Ectodermal cell (in vitro differentiated cells): ENCODE measurements at regions not wholly inside any gene's neighbourhood (a gene's known extent, or its start where the extent isn't known, plus 50 kb on each side); places are given as distances from the start of the nearest gene placed in this dataset.
"Not testable (repeated sequence)": the region's sequence is repeated elsewhere in the genome, so short reads cannot be mapped to it uniquely, and the experiment has no call there.

Experiments
- H3K27ac ChIP-seq: 2 replicates; pipeline ENCODE4 v1.7.0; 2013; ENCODE audit warnings: mild to moderate bottlenecking, low read depth, low read length; ENCODE audit not compliant: insufficient read depth, poor library complexity, severe bottlenecking
- H3K27me3 ChIP-seq: 2 replicates; pipeline ENCODE4 v1.7.0; 2013; ENCODE audit warnings: mild to moderate bottlenecking, low read length; ENCODE audit not compliant: insufficient read depth, control insufficient read depth, poor library complexity, severe bottlenecking
- H3K36me3 ChIP-seq: one replicate; pipeline ENCODE4 v1.7.0; 2013; ENCODE audit warnings: low read length; ENCODE audit not compliant: control insufficient read depth, insufficient read depth
- H3K4me1 ChIP-seq: one replicate; pipeline ENCODE4 v1.7.0; 2013; ENCODE audit warnings: low read length; ENCODE audit not compliant: control insufficient read depth, insufficient read depth
- H3K4me3 ChIP-seq: 2 replicates; pipeline ENCODE4 v1.7.0; 2013; ENCODE audit warnings: low read depth, low read length, control low read depth; ENCODE audit not compliant: insufficient read depth
- H3K9me3 ChIP-seq: 2 replicates; pipeline ENCODE4 v1.7.0; 2013; ENCODE audit warnings: mild to moderate bottlenecking, low read length, moderate library complexity; ENCODE audit not compliant: control insufficient read depth
- WGBS, 2 experiments: methylation state at CpG; one replicate each; pipeline ENCODE4 v1.1.7; 2013; ENCODE audit warnings: missing lambda C conversion rate in 2 of 2; 5-methylcytosine and 5-hydroxymethylcytosine counted together

DNA sequence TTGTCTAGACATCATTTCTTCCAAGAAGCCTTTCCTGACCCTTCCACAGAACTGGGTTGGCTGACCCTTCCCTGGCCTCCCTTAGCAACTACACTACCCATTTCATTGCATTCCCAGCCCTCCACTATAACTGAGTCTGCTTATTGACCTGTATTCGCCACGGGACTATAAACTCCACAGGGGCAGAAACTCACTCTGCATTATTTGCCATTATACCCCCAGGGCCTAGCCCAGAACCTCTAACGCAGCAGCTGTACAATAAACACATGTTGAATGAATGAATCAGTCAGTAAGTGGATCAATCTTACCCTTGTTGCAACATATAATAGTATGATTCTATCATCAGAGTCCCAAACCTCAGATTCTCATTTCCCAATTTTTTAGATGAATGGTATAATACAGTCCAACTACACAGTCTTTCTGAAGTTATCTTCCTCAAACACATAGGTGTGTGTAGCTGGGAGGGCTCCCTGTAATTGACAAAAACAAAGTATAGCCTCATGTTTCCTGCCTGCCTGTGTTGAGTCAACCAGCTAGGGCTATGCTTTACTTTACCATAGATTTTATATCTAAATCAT, 209.3 kb downstream of the CHIC2 start:
- WGBS, 2 experiments: 80 to 85% methylated on average over 3 of the region's 3 CpGs
- Histone ChIP-seq H3K27me3 (no peaks in the 10 kb centered on the region), H3K27ac (no peak overlapping the region), H3K4me3 (no peak overlapping the region), H3K36me3 (no peaks in the 10 kb centered on the region), H3K9me3 (no peaks in the 10 kb centered on the region), H3K4me1 (no peaks in the 10 kb centered on the region)

DNA sequence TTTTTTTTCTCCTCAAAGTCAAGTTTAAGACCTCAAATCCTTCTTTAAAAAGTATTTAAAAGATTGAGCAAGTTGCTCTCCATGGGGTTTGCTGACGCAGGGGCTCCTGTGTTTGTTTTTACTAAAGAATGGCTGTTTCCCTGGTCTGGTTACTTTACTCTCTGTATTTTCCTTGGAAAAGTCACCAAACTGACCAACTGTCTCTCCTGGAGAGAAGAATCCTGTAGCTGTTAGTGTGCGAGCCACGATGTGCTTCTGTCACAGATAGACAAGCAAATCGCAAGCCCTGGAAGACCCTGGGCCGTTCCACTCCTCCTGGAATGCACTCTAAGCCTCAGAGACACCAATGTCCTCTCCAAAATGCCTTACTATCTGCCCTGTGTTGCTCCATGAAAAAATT, 212.1 kb downstream of the CHIC2 start:
- no peak overlapping the region for H3K27ac ChIP-seq
- WGBS, 2 experiments: 64 to 70% methylated on average over 5 of the region's 5 CpGs
- no peaks in the 10 kb centered on the region for H3K9me3 ChIP-seq
- no peaks in the 10 kb centered on the region for H3K36me3 ChIP-seq
- no peaks in the 10 kb centered on the region for H3K27me3 ChIP-seq
- H3K4me1 ChIP-seq: no peaks in the 10 kb centered on the region
- no peak overlapping the region for H3K4me3 ChIP-seq

DNA sequence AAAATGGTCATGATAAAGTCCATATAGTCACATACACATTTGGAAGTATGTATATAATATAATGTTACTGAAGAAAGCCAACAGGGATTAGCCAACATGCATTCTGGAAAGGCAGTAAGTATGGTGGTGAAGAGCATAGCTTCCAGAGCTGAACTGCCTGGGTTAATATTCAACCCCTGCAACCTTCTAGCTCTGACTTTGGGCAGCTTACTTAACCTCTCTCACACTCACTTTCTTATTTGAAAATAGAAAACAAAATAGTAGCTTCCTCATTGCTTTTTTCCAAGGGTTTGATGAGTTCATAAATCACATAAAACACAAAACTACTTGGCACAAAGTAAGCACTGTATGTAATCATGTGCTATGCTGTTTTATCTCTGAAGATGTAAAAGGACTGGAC, 216.4 kb downstream of the CHIC2 start:
- Histone ChIP-seq H3K27ac (no peak overlapping the region), H3K27me3 (no peaks in the 10 kb centered on the region), H3K4me1 (peaks cover 4% of the 10 kb centered on the region), H3K9me3 (no peaks in the 10 kb centered on the region), H3K36me3 (no peaks in the 10 kb centered on the region), H3K4me3 (no peak overlapping the region)

DNA sequence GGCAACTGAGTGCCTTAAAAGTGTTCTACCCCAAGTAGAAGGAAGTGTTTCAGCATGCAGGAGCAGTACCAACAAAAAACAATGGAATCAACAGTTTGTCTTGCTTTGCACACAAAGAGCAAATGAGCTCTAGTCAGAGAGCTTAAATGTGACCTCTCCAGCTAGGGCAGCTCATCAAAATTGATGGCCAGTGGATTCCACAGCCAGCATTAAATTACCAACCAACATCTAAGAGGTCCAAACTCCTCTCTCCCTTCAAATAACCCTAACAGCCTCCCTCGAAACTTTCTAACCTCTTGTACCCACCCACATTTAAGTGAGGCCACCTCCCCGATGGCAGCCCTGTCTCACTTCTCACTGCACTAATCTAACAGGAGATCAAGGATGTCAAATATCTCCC, 219.9 kb downstream of the CHIC2 start:
- Histone ChIP-seq H3K27me3 (no peaks in the 10 kb centered on the region), H3K4me3 (no peak overlapping the region), H3K9me3 (no peaks in the 10 kb centered on the region), H3K27ac (no peak overlapping the region), H3K36me3 (no peaks in the 10 kb centered on the region), H3K4me1 (peaks cover 4% of the 10 kb centered on the region)
- WGBS, 2 experiments: 83 to 93% methylated on average over 2 of the region's 2 CpGs

DNA sequence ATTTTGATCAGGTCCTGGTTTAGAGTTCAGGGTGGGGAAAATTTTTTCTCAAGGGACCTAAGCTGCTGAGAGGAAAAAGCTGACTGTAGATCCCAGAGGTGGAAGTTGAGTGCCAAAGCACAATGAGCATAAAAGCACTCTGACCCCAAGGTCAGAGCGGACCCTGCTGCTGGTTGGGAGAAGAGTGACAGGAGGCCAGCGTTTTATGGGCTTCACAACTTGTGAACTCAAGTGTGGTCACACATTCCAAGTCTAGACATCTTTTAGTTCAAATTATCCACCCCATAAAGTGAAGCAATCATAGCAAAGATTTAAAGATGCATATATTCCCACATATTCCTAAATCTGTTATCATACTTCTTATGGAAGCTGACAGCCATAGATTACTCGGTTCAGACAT, 220.3 kb downstream of the CHIC2 start:
- WGBS, 2 experiments: 86 to 88% methylated on average over 3 of the region's 3 CpGs
- Histone ChIP-seq H3K4me1 (peaks cover 4% of the 10 kb centered on the region), H3K9me3 (no peaks in the 10 kb centered on the region), H3K27me3 (no peaks in the 10 kb centered on the region), H3K27ac (no peak overlapping the region), H3K4me3 (no peak overlapping the region), H3K36me3 (no peaks in the 10 kb centered on the region)

DNA sequence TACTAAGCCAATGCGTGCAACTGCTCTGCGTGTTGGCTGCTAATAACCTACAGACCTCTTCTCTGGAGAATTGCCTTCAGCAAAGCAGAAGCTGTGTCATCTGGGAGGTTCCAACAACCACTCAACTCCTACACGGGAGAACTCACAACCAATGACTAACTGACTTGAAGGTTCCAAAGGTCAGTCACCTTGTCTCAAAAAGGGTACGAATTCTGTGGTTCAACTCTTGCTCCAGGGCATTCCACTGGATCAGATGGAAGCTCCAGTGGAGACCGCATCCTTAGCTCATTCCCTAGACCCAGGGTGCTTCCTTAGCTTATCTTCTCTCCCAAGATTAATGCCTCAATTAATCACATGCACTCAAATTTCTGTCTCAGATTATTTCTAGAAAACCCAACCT, 222.7 kb downstream of the CHIC2 start:
- Histone ChIP-seq H3K9me3 (no peaks in the 10 kb centered on the region), H3K27ac (no peak overlapping the region), H3K4me1 (peaks cover 4% of the 10 kb centered on the region), H3K27me3 (no peaks in the 10 kb centered on the region), H3K4me3 (no peak overlapping the region), H3K36me3 (no peaks in the 10 kb centered on the region)
- 94 to 97% methylated on average over 5 of the region's 5 CpGs for WGBS, 2 experiments

DNA sequence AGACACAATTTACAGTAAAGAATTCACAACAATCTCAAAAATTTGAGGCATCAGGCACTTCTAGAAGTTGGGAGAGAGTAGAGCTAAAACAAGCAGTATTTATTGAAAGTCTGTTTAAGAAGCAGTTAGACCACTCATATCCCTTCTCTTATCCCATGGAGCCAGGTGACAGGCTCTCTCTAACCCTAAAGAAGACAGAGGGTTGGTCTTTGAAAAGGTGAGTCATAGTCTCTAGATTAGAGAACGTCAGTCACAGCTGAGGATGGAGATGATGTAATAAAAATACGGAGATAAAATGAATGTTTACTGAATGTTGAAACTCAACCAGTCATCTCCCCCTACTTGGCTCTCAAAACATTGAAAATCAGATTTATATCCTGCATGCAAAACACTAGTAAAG, 223.8 kb downstream of the CHIC2 start:
- Histone ChIP-seq H3K4me3 (no peak overlapping the region), H3K4me1 (peaks cover 4% of the 10 kb centered on the region), H3K36me3 (no peaks in the 10 kb centered on the region), H3K27me3 (no peaks in the 10 kb centered on the region), H3K9me3 (no peaks in the 10 kb centered on the region), H3K27ac (no peak overlapping the region)
- WGBS, 2 experiments: 92 to 100% methylated on average over 1 to 2 of the region's 2 CpGs

DNA sequence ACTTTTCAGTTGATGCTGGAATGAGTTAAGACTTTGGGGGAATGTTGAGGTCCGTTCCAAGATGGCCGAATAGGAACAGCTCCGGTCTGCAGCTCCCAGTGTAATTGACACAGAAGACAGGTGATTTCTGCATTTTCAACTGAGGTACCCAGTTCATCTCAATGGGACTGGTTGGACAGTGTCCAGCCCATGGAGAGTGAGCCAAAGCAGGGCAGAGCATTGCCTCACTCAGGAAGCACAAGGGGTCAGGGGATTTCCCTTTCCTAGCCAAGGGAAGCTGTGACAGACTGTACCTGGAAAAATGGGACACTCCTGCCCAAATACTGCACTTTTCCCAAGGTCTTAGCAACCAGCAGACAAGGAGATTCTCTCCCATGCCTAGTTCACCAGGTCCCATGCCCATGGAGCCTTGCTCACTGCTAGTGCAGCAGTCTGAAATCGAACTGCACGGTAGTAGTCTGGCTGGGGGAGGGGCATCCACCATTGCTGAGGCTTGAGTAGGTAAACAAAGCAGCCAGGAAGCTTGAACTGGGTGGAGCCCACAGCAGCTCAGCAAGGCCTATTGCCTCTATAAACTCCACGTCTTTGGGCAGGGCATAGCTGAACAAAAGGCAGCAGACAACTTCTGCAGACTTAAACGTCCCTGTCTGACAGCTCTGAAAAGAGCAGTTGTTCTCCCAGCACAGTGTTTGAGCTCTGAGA, 231.0 kb downstream of the CHIC2 start:
- H3K4me1 ChIP-seq, H3K4me3 ChIP-seq, H3K27ac ChIP-seq, H3K9me3 ChIP-seq, H3K36me3 ChIP-seq, H3K27me3 ChIP-seq: not testable (repeated sequence)
- WGBS, 2 experiments: 92 to 94% methylated on average over 7 of the region's 7 CpGs

DNA sequence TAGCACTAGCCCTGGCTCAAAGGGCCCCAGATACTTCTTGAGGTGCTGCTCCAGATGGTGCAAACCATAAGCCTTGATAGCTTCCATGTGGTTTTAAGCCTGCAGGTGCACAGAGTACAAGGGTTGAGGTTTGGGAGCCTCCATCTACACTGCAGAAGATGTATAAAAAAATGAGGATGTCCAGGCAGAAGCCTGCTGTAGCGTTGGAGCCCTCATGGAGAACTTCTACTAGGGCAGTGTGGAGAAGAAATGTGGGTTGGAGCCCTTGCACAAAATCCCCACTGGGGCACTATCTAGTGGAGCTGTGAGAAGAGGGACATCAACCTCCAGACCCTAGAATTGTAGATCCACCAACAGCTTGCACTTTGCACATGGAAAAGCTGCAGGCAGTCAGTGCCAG, 231.9 kb downstream of the CHIC2 start:
- 88 to 95% methylated on average over 1 of the region's 1 CpG for WGBS, 2 experiments
- H3K36me3 ChIP-seq: no peaks in the 10 kb centered on the region
- no peaks in the 10 kb centered on the region for H3K9me3 ChIP-seq
- H3K27me3 ChIP-seq: no peaks in the 10 kb centered on the region
- H3K27ac ChIP-seq: no peak overlapping the region
- H3K4me3 ChIP-seq: no peak overlapping the region
- H3K4me1 ChIP-seq: no peaks in the 10 kb centered on the region

DNA sequence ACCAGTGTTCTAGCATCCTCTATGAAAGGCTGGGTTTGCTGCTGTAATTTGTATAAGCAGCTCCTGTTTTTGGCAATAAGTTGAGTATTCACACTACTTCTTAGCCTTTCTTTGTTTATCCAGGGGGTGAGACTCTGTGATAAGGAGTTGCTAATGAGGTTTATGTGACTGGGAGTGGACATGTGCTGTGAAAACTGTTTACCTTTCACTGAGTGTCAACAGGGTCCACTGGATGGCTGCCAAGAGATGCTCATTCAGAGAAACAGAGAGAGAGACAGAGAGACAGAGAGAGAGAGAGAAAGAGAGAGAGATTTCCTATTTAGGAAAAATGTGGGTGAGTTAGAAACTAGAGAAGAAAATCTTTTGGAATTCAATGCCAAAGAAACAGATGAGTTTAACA, 233.9 kb downstream of the CHIC2 start:
- Histone ChIP-seq H3K9me3 (no peaks in the 10 kb centered on the region), H3K4me3 (no peak overlapping the region), H3K4me1 (no peaks in the 10 kb centered on the region), H3K27me3 (no peaks in the 10 kb centered on the region), H3K27ac (no peak overlapping the region), H3K36me3 (no peaks in the 10 kb centered on the region)
